Panc1 (cell line): ENCODE measurements at regions not wholly inside any gene's neighbourhood (a gene's known extent, or its start where the extent isn't known, plus 50 kb on each side); places are given as distances from the start of the nearest gene placed in this dataset.

Experiments
- ATAC-seq: fragments of 200-7000 bp; cut with Tn5 transposase; 2 replicates; pipeline ENCODE4 v1.9.1; 2020; ENCODE audit warnings: mild to moderate bottlenecking, moderate library complexity
- BruUV-seq: library from RNA; stranded (reverse); fragments of 400-500 nt; replicated peaks from 2 replicates; lab custom pipeline; 2021; lab: Mats Ljungman, UMichigan
- CTCF ChIA-PET: fragments of 300-600 bp; sonication (Branson Sonifier 250); formaldehyde crosslinking; loops from one replicate; lab custom pipeline; 2022; ENCODE audit warnings: antibody characterized with exemption; lab: Charles Lee
- POLR2A ChIA-PET: fragments of 300-600 bp; sonication (Branson Sonifier 250); formaldehyde crosslinking; loops from one replicate; lab custom pipeline; 2022; ENCODE audit warnings: antibody characterized with exemption; lab: Charles Lee
- DNase-seq: peaks from one replicate; pipeline ENCODE4 v3.0.0-alpha.2; 2010; ENCODE audit warnings: low read depth, low spot score
- H3K27ac ChIP-seq: 2 replicates; pipeline ENCODE4 v1.5.1; 2011; ENCODE audit warnings: mild to moderate bottlenecking, low read length, inconsistent platforms
- H3K27me3 ChIP-seq: fragments of 200-500 bp; sonication (Bioruptor generic); 2 replicates; pipeline ENCODE4 v1.6.0; 2014; ENCODE audit warnings: low read length, inconsistent platforms; ENCODE audit not compliant: control insufficient read depth, insufficient read depth
- H3K36me3 ChIP-seq: fragments of 200-500 bp; sonication (Bioruptor generic); 2 replicates; pipeline ENCODE4 v1.5.1; 2014; ENCODE audit warnings: inconsistent platforms, mild to moderate bottlenecking, low read length, moderate library complexity; ENCODE audit not compliant: control insufficient read depth, insufficient read depth
- H3K4me1 ChIP-seq: 2 replicates; pipeline ENCODE4 v1.5.1; 2011; ENCODE audit warnings: inconsistent platforms, mild to moderate bottlenecking, low read length, moderate library complexity; ENCODE audit not compliant: control insufficient read depth, insufficient read depth
- H3K4me3 ChIP-seq, 2 experiments: 2 replicates each; pipeline ENCODE4 v1.5.1; 2011 to 2012; ENCODE audit warnings: low read depth in 2 of 2, low read length in 2 of 2, mild to moderate bottlenecking in 2 of 2, inconsistent platforms in 1 of 2, moderate library complexity in 1 of 2
- H3K9me3 ChIP-seq: fragments of 200-500 bp; sonication (Bioruptor generic); 2 replicates; pipeline ENCODE4 v1.5.1; 2014; ENCODE audit warnings: low read depth, mild to moderate bottlenecking, inconsistent platforms, low read length, moderate library complexity; ENCODE audit not compliant: control insufficient read depth, insufficient read depth
- CTCF ChIP-seq: fragments of 450-650 bp; IDR thresholded peaks from 2 replicates; pipeline ENCODE4 v1.5.1; 2017; ENCODE audit warnings: mild to moderate bottlenecking
- POLR2AphosphoS5 ChIP-seq: IDR thresholded peaks from 2 replicates; pipeline ENCODE4 v1.6.1; 2012; ENCODE audit warnings: mild to moderate bottlenecking, low read depth, low read length, moderate library complexity
- REST ChIP-seq, 2 experiments: IDR thresholded peaks; 2 replicates each; pipeline ENCODE4 v1.6.1; 2011 to 2012; ENCODE audit warnings: low read depth in 2 of 2, control low read depth in 1 of 2, low read length in 1 of 2, mild to moderate bottlenecking in 1 of 2, moderate library complexity in 1 of 2; ENCODE audit not compliant: insufficient read depth in 1 of 2
- SIN3A ChIP-seq: IDR thresholded peaks from 2 replicates; pipeline ENCODE4 v1.6.1; 2012; ENCODE audit warnings: low read depth, mild to moderate bottlenecking, low read length, moderate library complexity, borderline replicate concordance; ENCODE audit not compliant: insufficient read depth
- TCF7L2 ChIP-seq: IDR thresholded peaks from 2 replicates; pipeline ENCODE4 v1.6.1; 2011; ENCODE audit warnings: mild to moderate bottlenecking, low read depth, low read length, inconsistent platforms
- in situ Hi-C: cut with HindIII; loops from 2 replicates; pipeline ENCODE4 v1.10.0; 2016; ENCODE audit warnings: low sequenced_read_pairs, low pct_unique_long_range_greater_than_20kb
- intact Hi-C: fragments of 100-400 bp; cut with micrococcal nuclease; formaldehyde crosslinking; loops from one replicate; pipeline ENCODE4 v1.10.0; 2022; ENCODE audit not compliant: unreplicated experiment

GRCh38 chr4:114082348-114082747 lies 102.9 kb upstream of the ARSJ start:
- no peak for ATAC-seq
- CTCF ChIA-PET = no interaction called here

DNA sequence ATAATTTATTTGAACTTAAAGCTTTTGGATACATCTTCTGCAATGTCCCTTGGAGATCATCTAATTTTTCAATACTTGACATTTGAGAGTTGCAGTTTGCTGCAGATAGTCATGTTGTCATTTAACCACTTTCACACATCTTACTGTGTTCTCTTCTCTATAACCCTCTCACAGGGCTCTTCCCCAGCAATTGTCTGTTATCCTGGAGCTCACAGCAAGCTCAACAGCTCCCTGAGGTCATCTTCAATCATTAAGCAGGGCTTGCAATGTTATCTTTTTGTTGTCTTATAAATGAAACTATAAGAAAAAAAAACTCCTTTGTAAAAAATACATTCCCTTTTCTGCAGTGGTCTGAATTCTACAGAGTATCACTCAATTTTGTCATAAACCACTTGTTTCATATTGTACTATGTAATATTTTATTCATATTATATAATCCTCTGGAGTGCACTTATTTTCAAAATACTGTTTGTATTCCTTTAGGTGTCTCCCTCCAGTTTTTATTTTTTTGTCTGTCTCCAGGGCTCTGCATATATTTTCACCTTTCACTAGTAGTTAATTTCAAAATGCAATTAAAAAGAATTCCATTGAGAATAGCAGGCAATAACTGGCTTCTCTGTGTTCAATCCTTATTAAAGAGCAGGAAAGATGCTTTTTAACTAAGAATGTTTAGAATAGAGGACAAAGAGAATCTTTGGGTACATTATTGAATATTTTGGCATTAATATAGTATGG lies 106.3 kb upstream of the ARSJ start:
- Histone ChIP-seq H3K4me1 (no peaks in the 10 kb centered on the region), H3K36me3 (no peaks in the 10 kb centered on the region), H3K27ac (no peak overlapping the region), H3K27me3 (no peaks in the 10 kb centered on the region), H3K9me3 (no peaks in the 10 kb centered on the region), H3K4me3 (no peak overlapping the region)
- DNase-seq (no peak), ATAC-seq (no peak)
- in situ Hi-C loops (no loop called here), intact Hi-C loops (no loop called here)
- ChIA-PET CTCF (no interaction called here), POLR2A (no interaction called here)
- no TSS peak for BruUV-seq
- no peak for TF ChIP-seq REST (IDR thresholded peaks at IDR 0.05; ENCODE audit: insufficient read depth in 1 of 2, low read depth in 2 of 2, low read length in 1 of 2)

More at GRCh38 chr4:114082348-114082747, 102.9 kb upstream of the ARSJ start:
- in situ Hi-C loops = no loop called here
- Histone ChIP-seq H3K27ac (no peak overlapping the region), H3K9me3 (no peaks in the 10 kb centered on the region), H3K4me3 (no peak overlapping the region), H3K27me3 (no peaks in the 10 kb centered on the region), H3K4me1 (no peaks in the 10 kb centered on the region), H3K36me3 (no peaks in the 10 kb centered on the region)
- no peak for DNase-seq
- TF ChIP-seq TCF7L2 (no peak), CTCF (no peak), POLR2AphosphoS5 (no peak), REST (IDR thresholded peaks at IDR 0.05; ENCODE audit: insufficient read depth in 1 of 2, low read depth in 2 of 2, low read length in 1 of 2) (no peak), SIN3A (no peak)
- BruUV-seq = no TSS peak
- intact Hi-C loops = no loop called here
- POLR2A ChIA-PET = no interaction called here
